8988T (cell line): ENCODE measurements at regions not wholly inside any gene's neighbourhood (a gene's known extent, or its start where the extent isn't known, plus 50 kb on each side); places are given as distances from the start of the nearest gene placed in this dataset.
"Not testable (repeated sequence)": the region's sequence is repeated elsewhere in the genome, so short reads cannot be mapped to it uniquely, and the experiment has no call there.

Experiments
- DNase-seq: peaks from one replicate; pipeline ENCODE4 v3.0.0; 2011

DNA sequence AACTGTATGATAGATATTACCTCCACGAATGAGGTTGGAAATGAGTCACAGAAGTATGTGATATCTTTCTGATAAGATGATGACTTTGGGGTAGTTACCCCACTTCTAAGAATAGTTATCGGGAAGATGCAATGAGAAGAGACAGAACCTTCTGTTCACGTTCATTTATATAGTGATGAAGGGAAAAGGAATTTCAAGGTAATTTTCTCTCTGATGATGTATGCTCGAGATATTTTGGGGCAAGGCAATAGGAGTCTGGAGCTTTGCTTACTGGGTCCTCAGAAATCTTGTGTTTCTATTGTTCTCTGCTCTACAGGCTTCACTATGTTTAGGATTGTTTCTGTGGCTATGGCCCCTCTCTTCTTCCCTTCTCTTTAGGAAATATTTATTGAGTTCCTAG is 1389.6 kb downstream of the CDH8 start:
- DNase-seq: no peak

DNA sequence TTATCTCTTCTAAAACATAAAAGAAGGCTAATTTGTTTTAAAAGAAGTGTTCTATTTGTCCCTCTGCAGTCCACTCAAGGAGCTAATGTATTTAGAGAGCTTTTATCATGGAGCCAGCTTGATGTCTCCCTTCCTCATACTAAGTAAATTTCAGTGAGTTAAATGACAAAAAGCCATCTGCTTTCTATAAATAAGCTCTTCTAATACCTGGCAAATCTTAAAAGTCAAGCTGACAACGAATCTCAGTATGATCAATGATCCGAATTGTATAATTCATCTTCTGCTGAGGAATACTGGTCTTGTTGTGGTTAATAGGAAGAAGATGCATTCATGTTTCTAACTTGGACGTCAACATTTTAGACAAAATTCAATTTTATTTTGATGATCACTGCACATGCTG is 1390.7 kb downstream of the CDH8 start:
- DNase-seq: no peak

DNA sequence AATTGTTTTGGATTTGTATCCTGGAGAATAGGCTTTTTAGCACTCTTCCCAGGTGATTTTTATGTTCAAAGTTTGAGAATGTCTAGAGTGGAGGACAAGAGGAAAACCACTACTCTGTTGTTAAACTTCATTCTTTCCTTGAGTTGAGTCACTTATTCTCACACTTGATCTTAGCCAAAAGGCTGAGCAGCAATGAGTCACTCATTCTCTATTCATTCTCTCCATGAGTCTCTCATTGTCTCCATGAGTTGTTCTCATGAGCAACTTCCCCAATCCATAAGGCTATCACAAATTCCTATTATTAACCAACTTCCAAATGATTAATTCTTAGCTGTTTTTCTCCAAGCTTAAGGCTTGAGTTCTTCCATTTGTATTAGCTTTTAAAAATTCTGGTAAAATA is 1393.3 kb downstream of the CDH8 start:
- no peak for DNase-seq

DNA sequence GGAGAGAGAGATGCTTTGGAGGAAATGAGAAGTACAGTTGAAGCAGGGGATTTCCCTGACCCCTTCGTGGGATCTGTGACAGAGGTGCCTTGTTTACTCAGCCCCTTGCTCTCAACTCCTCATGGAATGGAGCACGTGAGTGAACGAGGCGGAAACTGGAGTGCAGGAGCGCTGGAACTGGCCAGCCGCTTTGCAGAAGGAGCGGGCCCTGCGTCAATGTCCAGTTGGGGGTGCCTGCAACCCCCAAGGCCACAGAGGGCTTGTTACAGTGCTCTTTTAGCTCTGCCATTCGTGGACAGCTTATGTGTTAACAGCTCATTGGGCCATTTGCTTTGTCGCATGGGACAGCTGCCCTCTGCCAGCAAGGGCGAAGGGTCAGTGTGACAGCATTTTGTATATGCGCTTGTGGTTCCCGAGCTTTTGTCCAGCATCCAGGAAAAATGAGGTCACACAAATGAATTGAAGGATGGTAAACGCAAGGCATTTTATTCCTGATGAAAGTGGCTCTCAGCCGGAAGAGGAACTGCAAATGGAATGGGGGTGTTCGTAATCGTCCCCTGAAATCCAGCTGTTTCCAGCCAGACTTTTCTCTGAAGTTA is 1395.1 kb downstream of the CDH8 start:
- DNase-seq: no peak

DNA sequence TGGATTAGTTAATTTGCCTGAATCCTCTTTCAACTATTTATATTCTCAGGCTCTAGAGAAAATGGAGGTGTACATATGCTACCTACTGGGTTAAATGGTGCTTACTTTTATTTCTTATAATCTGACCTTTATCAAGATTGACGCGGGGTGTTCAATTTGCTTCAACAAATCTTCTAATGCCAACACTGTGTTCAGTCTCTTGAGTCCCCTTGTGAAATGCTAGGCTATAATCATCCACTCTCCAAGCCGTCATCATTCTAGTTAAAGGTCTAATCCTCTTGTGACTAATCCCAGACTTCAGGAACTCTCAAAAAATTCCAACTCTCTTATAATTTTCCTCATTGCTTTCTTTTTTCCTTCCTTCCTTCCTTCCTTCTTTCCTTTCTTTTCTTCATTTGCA is 1396.2 kb downstream of the CDH8 start:
- DNase-seq: no peak

DNA sequence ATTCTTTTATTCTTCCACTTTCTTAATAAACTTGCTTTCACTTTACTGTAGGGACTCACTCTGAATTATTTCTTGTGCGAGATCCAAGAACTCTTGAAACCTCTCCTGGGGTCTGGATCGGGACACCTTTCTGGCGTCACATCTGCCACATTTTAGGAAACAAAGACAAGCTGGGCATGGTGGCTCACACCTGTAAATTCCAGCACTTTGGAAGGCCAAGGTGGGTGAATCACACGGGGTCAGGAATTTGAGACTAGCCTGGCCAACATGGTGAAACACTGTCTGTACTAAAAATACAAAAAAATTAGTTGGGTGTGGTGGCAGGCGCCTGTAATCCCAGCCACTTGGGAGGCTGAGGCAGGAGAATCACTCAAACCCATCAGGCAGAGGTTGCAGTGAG is 1399.6 kb downstream of the CDH8 start:
- DNase-seq: not testable (repeated sequence)

DNA sequence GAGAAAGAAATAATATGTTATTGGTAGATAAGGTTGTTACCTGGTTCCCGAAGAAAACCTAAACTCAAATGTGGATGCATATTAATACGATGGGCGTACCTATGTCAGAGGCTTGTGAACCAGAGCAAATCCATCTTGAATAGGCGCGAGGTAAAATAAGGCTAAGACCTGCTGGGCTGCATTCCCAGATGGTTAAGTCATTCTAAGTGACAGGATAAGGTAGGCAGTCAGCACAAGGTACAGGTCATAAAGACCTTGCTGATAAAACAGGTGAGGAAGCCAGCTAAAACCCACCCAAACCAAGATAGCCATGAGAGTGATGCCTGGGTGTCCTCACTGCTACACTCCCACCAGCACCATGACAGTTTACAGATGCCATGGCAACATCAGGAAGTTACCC is 1400.1 kb downstream of the CDH8 start:
- DNase-seq: no peak

DNA sequence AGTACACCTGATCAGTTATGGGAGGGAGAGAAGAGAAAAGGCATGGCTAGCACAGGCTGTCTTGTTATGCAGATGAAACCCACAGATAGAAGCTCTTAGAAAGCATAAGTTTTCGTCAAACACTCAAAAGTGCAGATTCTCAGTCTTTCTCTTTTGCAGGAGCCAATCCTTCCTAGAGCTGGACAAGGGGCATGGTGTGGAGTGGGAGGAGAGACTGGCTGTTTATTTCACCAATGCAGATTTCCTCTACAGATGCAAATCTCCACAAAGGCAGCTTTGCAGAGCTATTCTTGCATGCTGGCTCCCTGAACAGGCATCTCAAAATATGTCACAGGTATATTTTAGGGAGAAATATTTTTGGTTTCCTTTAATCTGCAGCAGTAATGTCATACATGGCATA is 1400.7 kb downstream of the CDH8 start:
- no peak for DNase-seq

DNA sequence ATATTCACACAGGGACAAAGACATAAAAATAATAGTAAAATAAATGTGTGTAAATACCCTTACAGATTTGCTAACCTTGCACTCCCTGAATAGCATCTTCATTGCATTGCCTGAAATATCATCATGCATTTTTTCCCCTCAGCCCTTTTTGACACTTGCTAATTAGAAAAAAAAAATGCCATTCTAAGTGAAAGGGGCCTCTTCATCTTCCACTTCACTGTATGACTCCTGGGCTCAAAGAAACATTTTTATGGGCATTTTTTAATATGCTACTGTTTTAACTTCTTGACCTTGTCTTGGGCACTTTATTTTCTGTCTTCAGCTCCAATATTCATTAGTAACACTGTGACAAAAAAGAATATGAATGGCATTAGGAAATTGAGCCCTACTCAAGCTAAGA is 1424.4 kb downstream of the CDH8 start:
- no peak for DNase-seq

DNA sequence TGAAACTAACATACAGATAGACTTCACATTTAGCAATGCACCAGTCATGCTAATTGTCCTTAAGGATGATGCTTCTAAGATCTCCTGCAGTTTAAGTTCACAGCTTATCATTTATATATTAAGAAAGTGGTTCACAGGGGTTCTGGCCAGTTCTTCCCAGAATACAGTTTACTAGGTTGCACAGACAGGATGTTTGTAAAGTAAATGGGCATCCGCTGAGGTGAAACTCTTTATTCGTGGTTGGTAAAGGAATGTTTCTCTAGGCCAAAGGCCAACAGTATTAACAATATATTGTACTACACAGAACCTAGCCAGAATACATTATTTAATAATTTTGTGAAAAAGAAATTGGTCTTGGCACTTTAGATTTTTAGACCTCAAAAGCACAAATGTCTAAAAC is 1427.3 kb downstream of the CDH8 start:
- no peak for DNase-seq

DNA sequence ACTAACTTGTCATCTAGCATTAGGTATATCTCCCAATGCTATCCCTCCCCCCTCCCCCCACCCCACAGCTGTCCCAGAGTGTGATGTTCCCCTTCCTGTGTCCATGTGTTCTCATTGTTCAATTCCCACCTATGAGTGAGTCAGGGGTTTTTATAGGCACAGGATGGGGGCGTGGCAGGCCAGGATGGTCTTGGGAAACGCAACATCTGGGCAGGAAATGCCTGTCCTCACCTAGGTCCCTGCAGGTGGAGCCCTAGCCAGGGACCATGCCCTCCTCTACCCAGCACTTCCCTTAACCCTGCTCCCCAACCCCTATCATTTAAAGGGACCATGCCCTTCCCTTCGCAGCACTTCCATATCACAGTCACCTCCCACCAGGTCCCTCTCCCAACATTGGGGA is 1430.6 kb downstream of the CDH8 start:
- not testable (repeated sequence) for DNase-seq

DNA sequence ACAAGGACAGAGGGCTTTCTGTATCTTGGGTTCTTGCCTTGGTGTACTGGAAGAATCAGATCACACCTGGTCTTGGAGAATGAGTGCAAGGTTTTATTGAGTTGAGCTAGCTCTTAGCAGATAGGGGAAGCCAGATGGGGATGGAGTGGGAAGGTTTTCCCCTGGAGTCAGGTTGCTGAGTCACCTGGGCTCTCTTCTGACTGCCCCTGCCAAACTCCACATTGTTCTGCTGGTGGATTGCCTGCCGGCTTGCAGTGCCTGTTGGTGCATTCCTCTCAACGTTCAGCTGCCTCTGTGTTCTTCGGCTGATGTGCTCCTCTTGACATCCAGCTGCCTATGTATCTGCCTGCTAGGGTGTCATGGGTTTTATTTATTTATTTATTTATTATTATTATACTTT is 1431.1 kb downstream of the CDH8 start:
- no peak for DNase-seq

DNA sequence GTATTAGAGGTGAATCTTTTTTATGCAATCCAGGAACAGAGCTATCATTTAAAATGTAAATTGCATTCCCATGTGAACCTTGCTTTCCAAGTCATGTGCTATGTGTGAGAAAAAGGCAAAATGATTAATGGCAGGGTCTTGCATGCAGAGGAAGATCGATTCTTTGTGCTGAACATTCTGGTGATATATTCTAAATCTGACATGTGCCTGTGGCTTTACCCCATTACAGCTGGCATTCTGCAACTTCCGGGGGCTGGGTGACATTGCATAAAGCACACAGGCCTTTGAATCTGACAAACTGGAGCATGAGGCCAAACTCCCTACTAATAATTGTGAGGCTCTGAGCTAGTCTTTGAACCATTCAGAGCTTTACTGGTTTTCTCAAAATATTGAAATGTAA is 1449.7 kb downstream of the CDH8 start:
- DNase-seq: no peak

DNA sequence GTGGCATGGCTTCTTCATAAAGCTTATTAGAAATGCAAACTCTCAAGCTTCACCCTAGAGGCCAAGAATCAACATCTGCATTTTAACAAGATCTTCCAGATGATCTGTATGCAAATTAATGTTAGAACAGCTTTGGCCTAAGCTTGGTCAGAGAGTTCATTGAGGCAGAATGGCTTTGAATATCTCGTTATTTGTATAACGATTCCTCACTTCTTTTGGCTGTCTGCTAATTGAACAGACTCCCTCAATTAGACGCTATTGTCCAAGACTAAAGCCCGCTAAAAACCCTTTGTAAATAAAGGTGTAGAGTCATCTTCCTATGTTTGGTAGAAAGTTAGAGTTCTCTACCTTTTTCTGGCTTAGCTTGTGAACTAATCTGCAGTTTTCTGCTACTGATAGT is 1453.7 kb downstream of the CDH8 start:
- DNase-seq: no peak

DNA sequence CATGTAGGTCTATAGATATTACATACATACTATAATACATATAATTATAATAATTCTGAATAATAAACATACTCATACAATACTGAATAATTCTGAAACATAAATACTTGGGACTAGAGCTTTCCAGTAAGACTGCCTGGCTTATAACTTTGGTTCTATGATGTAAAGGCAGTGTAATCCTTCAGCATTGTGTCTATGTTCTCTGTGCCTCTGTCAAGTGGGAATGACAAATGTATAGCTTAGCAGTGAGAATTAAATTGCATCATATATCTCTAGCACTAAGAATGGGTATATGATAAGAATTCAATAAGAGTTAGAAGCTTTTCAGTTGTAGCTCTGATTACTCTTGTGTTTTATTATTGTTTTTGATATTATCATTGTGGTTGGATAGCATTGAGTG is 1469.3 kb downstream of the CDH8 start:
- no peak for DNase-seq

DNA sequence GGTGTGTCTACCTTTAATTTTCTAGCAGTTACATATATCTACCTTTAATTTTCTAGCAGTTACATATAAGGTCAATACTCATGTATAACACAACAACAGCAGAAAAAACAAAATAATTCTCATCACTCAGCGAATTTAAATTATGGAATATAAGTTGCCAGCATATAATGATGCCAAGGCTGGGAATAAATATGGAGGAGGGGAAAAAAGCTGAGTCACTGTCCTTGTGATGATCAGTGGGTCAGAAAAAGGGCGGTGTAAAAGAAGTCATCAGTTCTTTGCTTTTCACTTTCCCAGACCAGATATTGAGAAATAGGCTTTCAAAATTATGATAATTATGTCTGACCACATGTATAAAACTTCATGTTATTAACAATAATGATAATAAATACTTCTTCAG is 1471.7 kb downstream of the CDH8 start:
- DNase-seq: no peak

DNA sequence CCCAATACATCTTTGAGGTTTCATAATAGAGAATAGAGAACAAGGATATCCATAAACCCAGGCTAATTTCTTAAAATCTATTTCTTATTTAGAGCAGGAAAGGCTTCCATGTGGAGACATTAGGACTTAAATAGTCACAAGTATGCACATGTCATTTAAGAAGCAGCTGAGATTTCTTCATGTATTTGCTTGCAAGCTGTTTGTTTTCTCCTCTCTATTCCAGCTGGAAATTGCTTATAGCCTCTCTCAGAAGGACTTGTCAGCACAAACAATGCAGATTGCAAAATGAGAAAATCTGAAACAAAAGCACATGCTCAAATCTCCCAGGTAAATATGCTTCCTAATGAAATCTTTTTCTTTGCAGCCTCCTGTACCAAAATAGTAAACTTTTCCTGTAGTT is 1473.1 kb downstream of the CDH8 start:
- DNase-seq: no peak

DNA sequence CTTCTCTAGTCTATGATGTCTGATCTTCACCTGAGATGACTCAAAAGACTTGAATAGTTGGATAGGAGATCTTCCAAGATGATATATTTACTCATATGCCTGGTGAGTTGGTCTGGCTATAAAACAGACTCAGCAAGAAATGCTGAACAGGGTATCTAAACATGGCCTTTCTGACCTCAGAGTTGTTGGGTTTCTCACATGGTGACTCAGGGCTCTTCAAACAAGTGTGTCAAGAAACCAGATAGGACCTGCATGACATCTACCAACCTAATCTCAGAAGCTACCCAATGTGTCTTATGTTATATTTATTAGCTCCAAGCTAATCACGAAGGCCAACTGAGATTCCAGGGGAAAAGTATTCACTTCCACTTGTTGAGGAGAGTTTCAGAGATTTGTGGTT is 1477.3 kb downstream of the CDH8 start:
- DNase-seq: no peak

DNA sequence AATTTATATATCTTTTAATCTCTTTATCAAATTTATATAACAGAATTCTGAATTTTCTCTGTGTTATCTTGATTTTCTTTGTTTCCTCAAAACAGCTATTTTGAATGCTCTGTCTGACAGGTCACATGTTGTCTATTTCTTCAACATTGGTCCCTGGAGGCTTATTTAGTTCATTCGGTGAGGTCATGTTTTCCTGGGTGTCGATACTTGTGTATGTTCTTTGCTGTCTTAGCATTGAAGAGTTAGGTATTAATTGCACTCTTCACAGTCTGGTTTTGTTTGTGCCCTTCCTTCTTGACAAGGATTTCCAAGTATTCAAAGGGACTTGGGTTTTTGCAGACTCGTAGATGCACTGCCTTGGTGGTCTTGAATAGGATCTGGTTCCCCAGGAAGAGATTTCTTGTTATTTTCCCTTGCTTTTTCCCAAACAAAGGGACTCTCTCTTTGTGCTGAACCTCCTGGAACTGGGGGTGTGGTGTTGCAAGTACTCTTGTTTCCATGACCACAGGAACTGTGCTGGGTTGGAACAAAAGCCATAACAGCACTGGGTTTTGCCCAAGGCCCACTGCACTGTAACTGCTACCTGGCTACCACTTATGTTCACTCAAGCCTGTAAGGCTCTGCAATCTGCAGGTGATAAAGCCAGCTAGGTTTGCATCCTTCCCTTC is 1483.0 kb downstream of the CDH8 start:
- no peak for DNase-seq

DNA sequence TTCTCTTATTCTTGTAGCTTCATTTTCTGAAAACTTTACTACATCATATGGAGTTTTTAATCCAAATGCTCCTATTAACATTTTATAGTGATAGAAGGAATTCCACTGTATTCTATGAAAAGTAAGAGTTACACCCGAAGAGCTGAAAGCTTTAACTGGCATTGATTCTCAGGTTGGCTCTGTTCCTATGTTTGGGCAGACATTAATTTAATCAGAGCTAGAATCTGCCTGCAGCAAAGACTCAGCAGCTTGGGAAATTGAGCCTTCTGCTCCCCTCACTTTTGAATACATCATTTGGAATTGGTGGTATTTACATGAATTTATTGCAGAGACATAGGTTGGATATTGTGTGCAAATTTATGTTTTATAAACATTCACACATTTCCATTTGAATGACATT is 1494.7 kb downstream of the CDH8 start:
- DNase-seq: no peak

DNA sequence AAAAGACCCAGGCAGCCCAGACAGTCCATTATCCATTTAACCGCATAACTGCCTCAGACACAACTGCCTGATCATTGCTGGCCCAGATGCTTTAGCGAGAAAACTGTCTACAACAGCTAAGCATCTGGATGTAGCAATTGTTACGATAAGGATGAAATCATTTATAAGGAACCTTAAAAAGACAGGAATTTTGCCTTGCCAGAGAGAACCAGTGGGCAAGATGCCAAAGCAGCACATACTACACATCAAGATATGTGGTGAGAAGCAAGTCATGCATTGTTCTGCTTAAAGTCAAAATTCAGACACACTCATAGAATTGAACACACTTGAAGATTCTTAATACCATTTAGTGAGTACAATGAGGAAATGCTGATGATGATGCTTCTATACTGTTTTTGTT is 1525.3 kb downstream of the CDH8 start:
- DNase-seq: no peak

DNA sequence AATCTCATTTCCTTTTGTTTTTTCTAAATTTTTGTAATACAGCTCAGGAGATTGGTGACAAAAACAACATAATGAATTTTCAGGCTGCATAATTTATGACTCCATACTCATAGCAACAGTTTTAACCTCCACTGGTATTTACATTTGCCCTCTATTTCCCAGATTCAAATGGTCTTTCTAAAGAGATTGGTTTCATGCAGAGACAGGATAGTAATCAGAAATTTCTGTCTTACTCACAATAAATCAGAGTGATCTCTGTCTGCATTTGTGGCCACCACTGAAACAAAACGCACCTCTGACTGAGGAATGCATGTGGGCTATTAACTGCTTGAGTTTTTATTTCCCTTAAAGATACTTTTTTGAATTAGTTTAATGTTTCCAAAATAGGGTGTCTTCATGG is 1526.0 kb downstream of the CDH8 start:
- no peak for DNase-seq

DNA sequence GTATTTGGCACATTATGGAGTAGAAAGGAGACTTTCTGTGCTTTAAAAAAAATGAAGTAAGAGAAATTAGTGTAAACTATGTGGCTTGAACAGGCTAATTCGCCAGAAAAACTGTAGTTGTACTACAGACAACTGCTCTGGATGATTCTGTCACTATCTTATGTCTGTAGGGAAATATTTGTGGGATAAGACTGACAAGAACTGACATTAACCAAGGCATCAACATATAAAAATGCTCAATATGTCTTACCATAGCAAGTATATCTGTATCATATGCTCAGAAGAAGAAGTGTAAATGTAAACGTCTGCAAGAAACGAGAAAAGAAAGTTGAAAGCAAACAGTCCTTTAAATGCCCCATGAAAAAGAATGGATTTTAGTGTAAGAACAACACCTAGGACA is 1545.0 kb downstream of the CDH8 start:
- DNase-seq: no peak

DNA sequence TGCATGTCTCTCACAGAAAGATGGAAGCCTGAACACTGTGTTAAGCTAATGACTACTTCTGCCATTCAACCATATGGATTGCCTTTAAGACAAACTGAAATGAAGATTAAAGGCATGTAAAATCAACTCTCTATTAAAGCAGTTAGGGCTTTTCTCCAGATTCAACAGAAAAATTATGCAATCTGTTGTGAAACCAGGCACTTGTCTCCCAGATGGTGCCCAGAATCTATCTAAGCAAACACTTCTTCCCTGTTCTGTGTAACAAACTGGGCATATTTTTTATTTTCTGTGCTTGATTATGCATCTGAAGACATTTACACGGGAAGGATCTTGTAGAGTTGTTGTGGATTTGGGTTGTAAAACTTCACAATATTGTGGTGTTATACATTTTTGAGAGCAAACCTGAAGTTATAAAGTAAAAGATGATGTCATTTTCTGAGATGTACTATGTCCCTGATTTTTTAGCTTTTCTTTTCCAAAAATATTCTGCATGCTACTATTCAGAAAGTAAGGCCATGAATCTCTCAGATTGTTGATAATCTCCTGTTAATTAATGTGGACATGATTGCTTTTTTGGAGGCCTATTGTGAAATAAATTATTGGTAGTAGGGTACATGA is 1550.3 kb downstream of the CDH8 start:
- DNase-seq: no peak

DNA sequence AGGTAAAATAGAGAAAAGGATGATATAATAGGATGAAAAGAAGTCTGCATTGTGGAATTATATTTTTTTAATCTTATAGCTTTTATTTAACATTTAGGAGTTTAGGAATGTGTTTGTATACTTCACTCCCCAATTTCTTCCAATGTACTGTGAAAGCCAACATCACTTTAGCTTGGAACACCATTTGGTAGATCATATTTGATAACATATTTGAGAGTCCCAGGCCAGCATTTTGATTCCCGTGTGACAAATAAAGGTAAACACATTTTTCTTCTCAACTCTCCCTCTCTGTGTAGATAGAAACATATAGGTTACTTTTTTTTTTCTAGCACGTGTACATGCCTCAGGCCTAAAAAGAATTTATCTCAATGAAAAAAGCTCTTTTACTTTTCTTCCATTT is 1551.3 kb downstream of the CDH8 start:
- DNase-seq: no peak
